Stimulated activated effector memory CD8-positive, alpha-beta T cell treated with anti-CD3 and anti-CD28 coated beads, Interleukin-12 subunit alpha, Interleukin-12 subunit beta, amount 100 ng/mL, for 72 hours (primary cell): ENCODE measurements at regions not wholly inside any gene's neighbourhood (a gene's known extent, or its start where the extent isn't known, plus 50 kb on each side); places are given as distances from the start of the nearest gene placed in this dataset.

Experiments used
- ATAC-seq: fragments of 150-1000 bp; cut with Tn5 transposase; 2 replicates; pipeline ENCODE4 v1.10.0; 2021
- DNase-seq, 2 donors: peaks; one replicate each; pipeline ENCODE4 v3.0.0; 2021 to 2022; ENCODE audit warnings: low spot score in 2 of 2
- H3K27ac Mint-ChIP-seq: one replicate; pipeline ENCODE4 v1.8.0; 2022; ENCODE audit warnings: mild to moderate bottlenecking, mixed read lengths
- H3K36me3 Mint-ChIP-seq: one replicate; pipeline ENCODE4 v1.8.0; 2022; ENCODE audit warnings: mild to moderate bottlenecking, mixed read lengths
- H3K4me1 Mint-ChIP-seq: one replicate; pipeline ENCODE4 v1.8.0; 2022; ENCODE audit warnings: mixed read lengths
- H3K4me3 Mint-ChIP-seq: one replicate; pipeline ENCODE4 v1.8.0; 2022; ENCODE audit warnings: mild to moderate bottlenecking, mixed read lengths
- H3K9me3 Mint-ChIP-seq: one replicate; pipeline ENCODE4 v1.8.0; 2022; ENCODE audit warnings: mixed read lengths

DNA sequence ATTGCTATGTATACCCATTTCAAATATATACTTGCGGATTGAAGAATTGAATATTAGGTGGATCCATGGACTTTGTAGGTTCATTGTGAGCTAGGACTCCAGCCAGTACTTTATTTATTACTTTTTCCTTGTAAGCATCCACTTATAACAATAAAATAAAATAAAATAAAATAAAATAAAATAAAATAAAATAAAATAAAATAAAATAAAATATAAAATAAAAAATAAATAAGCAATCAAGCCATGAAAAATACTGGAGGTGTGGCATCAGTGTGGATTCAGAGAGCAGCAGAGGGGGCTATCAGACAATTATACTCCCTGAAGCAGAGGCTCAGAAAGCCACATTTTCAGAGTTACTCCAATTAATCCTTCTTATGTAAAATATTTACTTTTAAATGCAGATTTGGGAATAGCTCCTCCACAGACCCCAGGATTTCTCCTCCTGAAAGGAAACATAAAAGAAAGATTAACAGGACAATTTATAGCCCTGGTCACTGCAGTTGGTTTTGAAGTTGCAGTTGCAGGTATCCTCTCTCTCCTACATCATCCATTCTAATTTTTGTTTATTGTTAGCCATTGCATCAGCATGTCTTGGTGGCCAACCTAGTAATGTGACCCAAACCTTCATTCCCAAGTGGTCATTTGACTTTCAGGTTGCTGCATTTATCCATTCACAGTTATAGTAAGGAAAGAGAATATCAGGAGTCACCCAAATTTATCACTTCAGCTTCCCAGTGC is 2025.2 kb upstream of the IGFBP7 start:
- Mint-ChIP-seq H3K9me3 (peaks cover 18% of the 10 kb centered on the region), H3K36me3 (no peaks in the 10 kb centered on the region), H3K27ac (no peak overlapping the region), H3K4me3 (no peak overlapping the region), H3K4me1 (no peaks in the 10 kb centered on the region)
- no peak for ATAC-seq
- DNase-seq: no peak

DNA sequence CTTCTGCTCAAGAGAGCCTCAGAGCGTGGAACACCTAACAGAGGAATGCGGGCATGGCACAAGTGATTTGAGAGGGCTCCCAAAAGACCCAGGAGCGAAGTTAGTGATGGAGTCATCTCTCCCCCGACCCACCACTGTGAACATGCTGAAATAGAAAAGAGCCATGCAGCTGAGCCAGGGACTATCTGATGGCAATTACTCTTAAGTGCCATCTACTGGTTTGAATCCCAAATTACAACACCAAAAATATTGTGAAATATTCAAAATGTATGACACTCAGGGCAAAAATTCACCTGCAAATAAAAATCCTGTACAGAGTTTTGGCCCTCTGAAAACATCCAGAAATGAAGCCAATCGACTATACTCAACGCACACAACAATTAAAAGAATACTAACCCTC is 2038.9 kb upstream of the ADGRL3 start:
- no peak overlapping the region for H3K4me3 Mint-ChIP-seq
- ATAC-seq: no peak
- DNase-seq: no peak
- H3K27ac Mint-ChIP-seq: no peak overlapping the region
- no peaks in the 10 kb centered on the region for H3K4me1 Mint-ChIP-seq
- H3K9me3 Mint-ChIP-seq: peaks cover 29% of the 10 kb centered on the region
- H3K36me3 Mint-ChIP-seq: no peaks in the 10 kb centered on the region

DNA sequence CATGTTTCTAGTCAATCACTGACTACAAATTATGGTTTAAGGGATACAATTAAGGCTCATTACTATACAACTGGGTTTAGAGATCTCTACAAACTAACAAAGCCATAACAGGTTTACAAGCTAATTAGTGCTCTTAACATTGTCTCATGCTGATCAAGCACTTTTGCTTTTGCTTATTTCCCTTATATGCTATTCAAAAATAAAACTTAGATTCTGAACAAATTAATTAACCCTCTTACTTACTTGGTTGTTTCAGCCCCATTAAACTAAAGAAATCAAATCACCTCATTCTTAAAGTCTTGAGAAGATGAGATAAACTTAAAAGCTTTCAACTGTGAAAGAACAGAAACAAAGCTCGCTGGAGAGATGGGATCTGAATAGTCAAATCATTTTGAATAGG is 2024.5 kb upstream of the ADGRL3 start:
- ATAC-seq (no peak), DNase-seq (no peak)
- Mint-ChIP-seq H3K27ac (no peak overlapping the region), H3K36me3 (no peaks in the 10 kb centered on the region), H3K4me3 (no peak overlapping the region), H3K4me1 (no peaks in the 10 kb centered on the region), H3K9me3 (peaks cover 13% of the 10 kb centered on the region)

DNA sequence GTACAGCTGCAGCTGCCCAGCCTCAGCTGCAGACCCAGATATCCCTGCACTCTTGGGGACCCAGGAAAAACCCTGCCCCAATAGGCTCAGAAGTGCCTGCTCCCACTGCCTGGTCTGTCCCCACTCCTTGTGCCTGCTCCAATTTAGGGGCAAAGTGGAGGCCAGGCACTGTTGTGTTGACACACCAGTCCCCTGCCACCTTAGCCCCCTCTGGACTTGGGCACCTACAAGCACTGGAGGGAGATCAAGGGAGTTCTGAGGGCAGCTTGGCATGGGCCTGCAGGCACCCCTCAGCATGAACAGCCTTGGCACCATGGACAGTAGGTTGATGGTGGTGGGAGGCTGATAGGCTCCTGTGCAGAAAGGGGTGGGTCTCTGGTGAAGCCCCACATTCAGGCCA is 2020.8 kb upstream of the ADGRL3 start:
- no peaks in the 10 kb centered on the region for H3K36me3 Mint-ChIP-seq
- no peak for DNase-seq
- H3K9me3 Mint-ChIP-seq: peaks cover 12% of the 10 kb centered on the region
- no peak for ATAC-seq
- H3K4me1 Mint-ChIP-seq: no peaks in the 10 kb centered on the region
- no peak overlapping the region for H3K27ac Mint-ChIP-seq
- H3K4me3 Mint-ChIP-seq: no peak overlapping the region

DNA sequence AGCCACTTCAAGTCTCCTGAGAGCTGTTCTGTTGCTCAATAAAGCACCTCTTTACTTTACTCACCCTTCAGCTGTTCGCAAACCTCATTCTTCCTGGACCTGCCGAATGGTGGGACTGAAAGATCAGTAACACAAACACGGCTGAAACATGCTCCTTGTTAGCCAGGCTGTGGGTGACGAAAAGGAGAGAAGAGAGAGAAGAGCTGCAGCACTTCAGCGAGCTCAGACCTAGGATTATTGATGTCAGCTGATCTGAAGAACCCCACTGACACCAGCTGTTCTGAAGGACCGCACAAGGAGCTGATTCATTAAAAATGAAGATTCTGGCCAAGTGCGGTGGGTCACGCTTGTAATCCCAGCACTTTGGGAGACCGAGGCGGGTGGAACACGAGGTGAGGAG is 2020.0 kb upstream of the ADGRL3 start:
- DNase-seq (no peak), ATAC-seq (no peak)
- no peaks in the 10 kb centered on the region for H3K36me3 Mint-ChIP-seq
- H3K27ac Mint-ChIP-seq: no peak overlapping the region
- H3K4me1 Mint-ChIP-seq: no peaks in the 10 kb centered on the region
- H3K4me3 Mint-ChIP-seq: no peak overlapping the region
- peaks cover 11% of the 10 kb centered on the region for H3K9me3 Mint-ChIP-seq

DNA sequence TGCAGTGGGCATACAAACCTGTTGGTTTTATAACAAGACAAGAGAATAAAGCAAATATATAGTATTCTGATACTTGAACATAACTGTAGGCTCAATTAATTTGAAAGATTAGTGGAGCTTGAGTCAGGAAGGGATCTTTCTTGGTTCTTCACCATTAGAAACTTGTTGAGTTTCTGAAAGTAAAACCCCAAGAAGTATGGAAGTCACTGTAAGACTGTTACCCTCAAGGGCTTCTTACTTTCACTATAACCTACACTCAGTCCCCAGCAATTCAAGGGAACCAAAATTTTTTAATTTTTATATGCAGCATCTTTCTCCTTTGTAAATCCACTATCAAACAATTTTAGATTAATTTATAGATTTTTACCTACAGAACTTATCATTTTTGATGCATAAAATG is 2019.2 kb upstream of the ADGRL3 start:
- DNase-seq (no peak), ATAC-seq (no peak)
- no peak overlapping the region for H3K4me3 Mint-ChIP-seq
- no peak overlapping the region for H3K27ac Mint-ChIP-seq
- H3K4me1 Mint-ChIP-seq: no peaks in the 10 kb centered on the region
- H3K9me3 Mint-ChIP-seq: peaks cover 11% of the 10 kb centered on the region
- H3K36me3 Mint-ChIP-seq: no peaks in the 10 kb centered on the region

DNA sequence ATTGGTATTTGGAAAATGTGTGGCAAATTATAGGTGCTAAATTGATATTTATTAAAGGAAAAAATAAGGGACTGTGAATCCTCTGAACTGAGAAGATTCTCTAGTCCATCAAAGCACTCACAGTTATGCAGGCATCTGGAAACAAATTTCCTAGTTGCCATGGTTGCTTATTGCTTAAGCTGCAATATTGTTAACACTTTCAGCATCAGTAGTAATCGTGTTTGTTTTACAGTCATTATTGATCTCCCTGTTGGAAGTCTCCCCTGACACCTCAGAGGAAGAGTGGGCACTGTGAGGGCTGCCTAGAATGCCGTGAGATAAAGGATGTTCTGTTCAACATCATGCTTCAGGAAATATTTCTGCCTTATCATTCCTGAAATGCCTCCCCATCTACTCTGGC is 2004.3 kb upstream of the ADGRL3 start:
- ATAC-seq (no peak), DNase-seq (no peak)
- Mint-ChIP-seq H3K27ac (no peak overlapping the region), H3K4me1 (no peaks in the 10 kb centered on the region), H3K9me3 (peaks cover 19% of the 10 kb centered on the region), H3K36me3 (no peaks in the 10 kb centered on the region), H3K4me3 (no peak overlapping the region)

DNA sequence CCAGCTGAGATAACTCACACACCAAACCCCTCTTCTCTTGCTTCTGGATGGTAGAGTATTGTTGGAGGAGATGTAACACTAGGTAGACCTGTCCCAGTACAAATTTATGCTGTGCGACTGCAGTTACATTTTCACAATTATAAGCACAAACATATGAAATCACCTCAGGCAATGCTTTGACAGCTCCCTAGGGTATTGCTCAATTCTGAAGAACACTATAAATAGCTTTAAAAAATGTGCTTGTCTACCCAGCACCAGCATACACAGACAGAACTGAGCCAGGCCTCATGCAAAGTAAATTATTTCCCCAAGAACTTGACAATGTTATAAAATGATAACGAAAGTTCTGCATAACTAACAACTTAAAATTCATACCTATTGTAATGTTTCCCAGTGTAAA is 1999.1 kb upstream of the ADGRL3 start:
- no peak for ATAC-seq
- H3K36me3 Mint-ChIP-seq: no peaks in the 10 kb centered on the region
- H3K9me3 Mint-ChIP-seq: peaks cover 18% of the 10 kb centered on the region
- H3K4me3 Mint-ChIP-seq: no peak overlapping the region
- no peak overlapping the region for H3K27ac Mint-ChIP-seq
- DNase-seq: no peak
- no peaks in the 10 kb centered on the region for H3K4me1 Mint-ChIP-seq

DNA sequence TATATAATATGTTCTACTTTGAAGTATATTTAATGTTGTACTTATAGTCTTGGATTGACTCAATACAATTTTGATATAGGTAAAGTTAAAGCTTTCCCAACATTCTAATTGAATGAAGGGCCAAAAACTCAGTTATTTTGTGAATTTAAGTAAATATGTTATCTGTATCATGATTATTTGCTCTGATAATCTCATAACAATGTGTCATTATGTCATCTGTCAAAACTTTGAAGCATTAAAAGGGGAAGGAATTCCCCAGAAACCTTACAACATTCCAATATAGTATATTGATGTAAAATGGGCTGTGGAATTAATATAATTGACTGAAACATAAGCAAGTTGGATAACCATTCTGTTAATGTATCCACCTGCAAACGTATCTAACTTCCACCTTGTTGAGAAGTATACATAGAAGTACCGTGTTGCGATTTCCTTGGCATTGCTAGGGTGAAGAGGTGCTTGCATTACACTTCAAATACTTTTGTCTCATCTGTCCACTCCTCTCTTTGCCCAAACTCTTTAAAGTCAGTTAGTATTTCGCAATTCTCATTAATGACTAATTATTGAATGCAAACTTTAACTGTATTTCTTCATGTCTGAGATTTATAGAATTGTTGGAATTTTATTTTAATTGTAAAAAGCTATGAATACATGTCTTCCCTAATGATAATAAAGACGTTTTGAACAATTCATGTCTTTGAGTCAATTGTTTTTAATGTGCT is 1982.1 kb upstream of the ADGRL3 start:
- no peak overlapping the region for H3K27ac Mint-ChIP-seq
- ATAC-seq (no peak), DNase-seq (no peak)
- H3K36me3 Mint-ChIP-seq: no peaks in the 10 kb centered on the region
- H3K4me3 Mint-ChIP-seq: no peak overlapping the region
- H3K9me3 Mint-ChIP-seq: peaks cover 26% of the 10 kb centered on the region
- H3K4me1 Mint-ChIP-seq: no peaks in the 10 kb centered on the region

DNA sequence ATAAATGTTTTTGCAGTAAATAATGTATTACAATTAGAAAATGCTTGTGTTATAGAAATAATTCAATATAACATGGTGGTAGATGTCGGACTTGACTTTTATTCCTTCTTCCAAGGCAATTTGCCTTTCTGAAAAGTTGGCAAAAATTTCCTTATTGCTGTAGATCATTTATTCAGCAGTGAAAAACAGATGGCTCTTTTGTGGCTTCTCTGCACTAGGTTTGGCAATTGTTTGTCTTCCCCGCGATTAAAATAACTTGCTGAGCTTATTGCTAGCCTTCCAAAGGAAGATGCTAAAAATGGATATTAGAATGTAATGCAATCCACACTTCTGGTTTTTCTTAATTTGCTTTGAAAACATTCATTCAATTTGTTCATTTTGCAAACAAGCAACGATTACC is 1977.9 kb upstream of the ADGRL3 start:
- Mint-ChIP-seq H3K9me3 (peaks cover 26% of the 10 kb centered on the region), H3K36me3 (no peaks in the 10 kb centered on the region), H3K4me1 (no peaks in the 10 kb centered on the region), H3K27ac (no peak overlapping the region), H3K4me3 (no peak overlapping the region)
- DNase-seq (no peak), ATAC-seq (no peak)

DNA sequence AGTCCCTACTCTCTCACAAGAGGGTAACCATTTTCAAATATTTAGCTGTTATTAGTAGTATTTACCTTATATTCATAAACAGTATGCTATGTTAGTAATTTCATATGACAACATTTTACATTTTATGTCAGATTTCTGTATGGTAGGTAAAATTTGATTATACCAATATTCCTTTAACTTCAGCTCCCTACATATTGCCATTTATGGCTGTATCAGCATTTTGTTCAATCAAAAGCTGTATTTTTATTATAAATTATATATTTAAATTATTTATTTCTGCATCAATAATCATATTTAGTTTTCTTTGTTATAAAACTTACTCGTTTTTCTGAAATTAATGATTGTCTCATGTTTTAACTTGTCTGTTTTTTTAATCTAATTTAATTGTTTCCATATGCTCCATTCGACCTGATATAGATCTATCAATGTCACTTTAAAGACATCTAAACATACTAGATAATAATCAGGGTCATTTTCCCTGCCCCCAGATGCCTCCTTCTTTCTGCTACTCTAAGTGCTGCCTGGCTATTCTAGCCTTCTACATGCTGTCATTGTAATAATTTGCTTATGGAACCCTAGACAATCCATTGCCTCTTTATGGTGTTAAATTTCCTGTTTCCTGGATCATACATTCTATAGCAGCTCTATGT is 1976.7 kb upstream of the ADGRL3 start:
- ATAC-seq (no peak), DNase-seq (no peak)
- no peaks in the 10 kb centered on the region for H3K36me3 Mint-ChIP-seq
- H3K4me3 Mint-ChIP-seq: no peak overlapping the region
- H3K4me1 Mint-ChIP-seq: no peaks in the 10 kb centered on the region
- H3K27ac Mint-ChIP-seq: no peak overlapping the region
- H3K9me3 Mint-ChIP-seq: peaks cover 29% of the 10 kb centered on the region

DNA sequence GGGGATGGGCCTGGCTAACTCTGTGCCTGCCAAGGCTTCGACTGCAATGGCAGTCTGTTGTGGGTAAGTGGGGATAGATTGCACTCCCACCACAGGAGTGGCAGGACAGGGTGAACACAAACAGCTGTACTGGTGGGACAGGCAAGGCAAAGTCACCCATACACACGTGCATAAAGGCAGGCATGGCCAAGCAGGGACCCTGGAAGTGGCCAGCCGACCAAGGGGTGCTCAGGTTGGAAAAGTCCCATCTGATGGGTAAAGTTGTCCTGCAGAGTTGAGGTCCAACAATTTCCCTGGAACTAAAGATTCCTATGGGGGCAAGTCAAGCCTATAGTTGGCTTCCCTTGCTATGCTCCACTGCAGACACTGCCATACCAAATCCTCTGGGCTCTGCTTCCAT is 1961.9 kb upstream of the ADGRL3 start:
- H3K9me3 Mint-ChIP-seq: peaks cover 37% of the 10 kb centered on the region
- no peaks in the 10 kb centered on the region for H3K4me1 Mint-ChIP-seq
- ATAC-seq: no peak
- H3K27ac Mint-ChIP-seq: no peak overlapping the region
- no peaks in the 10 kb centered on the region for H3K36me3 Mint-ChIP-seq
- no peak for DNase-seq
- no peak overlapping the region for H3K4me3 Mint-ChIP-seq

DNA sequence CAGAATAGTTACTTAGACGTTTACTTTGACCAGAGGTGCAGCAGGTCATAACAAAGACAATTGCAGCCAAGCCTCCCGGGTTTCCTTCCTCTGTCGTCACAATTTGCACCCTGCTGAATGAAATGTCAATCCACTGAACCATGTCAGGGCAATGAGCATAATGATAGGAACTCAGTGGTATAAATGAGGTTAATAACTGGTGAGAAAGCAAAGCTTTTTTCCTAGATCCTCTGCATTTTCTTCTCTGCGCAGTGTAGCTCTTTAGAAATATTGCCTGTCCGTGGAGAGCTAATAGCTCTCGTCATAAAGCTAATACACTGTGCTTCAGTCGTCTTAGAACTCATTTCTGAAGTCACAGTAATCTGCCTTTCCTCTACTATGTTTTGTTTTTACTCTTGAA is 1960.1 kb upstream of the ADGRL3 start:
- ATAC-seq (no peak), DNase-seq (no peak)
- peaks cover 32% of the 10 kb centered on the region for H3K9me3 Mint-ChIP-seq
- no peak overlapping the region for H3K27ac Mint-ChIP-seq
- no peaks in the 10 kb centered on the region for H3K4me1 Mint-ChIP-seq
- no peaks in the 10 kb centered on the region for H3K36me3 Mint-ChIP-seq
- no peak overlapping the region for H3K4me3 Mint-ChIP-seq

DNA sequence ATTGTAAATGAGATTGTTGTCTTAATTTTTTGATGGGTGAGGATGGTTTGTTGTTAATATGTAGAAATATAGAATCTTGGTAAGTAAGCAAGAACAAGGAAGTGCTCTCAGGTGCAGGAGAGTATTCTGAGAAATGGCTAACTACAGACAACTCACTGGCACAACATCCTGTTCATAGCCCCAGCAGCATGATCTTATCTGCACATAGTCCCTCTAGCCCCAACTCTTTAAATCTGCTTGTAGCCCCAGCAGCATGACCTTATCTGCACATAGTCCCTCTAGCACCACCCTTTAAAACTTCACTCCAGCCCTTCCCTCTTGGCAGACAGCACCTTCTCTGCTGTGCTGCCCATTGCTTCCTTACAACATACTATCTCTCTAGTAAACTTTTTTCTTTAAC is 1957.1 kb upstream of the ADGRL3 start:
- ATAC-seq (no peak), DNase-seq (no peak)
- Mint-ChIP-seq H3K9me3 (peaks cover 25% of the 10 kb centered on the region), H3K36me3 (no peaks in the 10 kb centered on the region), H3K4me3 (no peak overlapping the region), H3K4me1 (no peaks in the 10 kb centered on the region), H3K27ac (no peak overlapping the region)

DNA sequence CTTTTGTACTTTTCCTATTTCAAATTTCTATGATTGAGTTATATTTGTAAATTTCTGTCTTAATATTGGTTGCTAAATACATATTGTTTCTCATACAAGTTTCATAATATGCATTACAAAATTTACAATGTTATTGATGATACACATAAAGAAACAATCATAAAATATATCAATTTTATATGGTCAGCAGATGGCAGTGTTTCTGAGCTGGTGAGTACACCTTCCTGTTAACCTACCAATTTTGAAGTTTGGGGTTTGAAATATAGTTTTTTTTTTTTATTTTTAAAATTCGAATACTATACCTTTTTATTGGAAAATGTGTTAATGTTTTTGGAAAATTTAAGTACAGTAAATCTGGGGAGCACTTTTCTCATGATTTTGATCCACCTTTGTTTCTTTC is 1953.1 kb upstream of the ADGRL3 start:
- ATAC-seq (no peak), DNase-seq (no peak)
- Mint-ChIP-seq H3K36me3 (no peaks in the 10 kb centered on the region), H3K4me1 (no peaks in the 10 kb centered on the region), H3K4me3 (no peak overlapping the region), H3K27ac (no peak overlapping the region), H3K9me3 (peaks cover 11% of the 10 kb centered on the region)

DNA sequence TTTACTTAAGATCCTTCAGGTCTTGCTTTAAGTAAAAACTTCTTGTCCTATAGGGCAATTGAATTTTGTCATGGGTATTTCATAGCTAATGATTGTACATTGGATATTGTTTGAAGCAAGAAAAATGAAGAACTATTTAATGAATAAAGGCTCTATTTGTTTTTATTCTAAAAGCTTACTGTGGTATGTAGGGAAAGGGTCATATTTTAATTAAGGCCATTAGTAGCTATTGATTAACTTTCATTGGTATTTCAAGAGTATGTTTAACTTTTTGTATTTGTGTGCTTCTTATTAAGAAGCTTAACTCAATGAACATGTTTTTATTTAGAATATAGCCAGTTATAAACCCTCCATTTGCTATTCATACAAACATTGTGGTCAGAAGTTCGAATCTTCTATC is 1951.8 kb upstream of the ADGRL3 start:
- Mint-ChIP-seq H3K9me3 (peaks cover 11% of the 10 kb centered on the region), H3K4me3 (no peak overlapping the region), H3K36me3 (no peaks in the 10 kb centered on the region), H3K27ac (no peak overlapping the region), H3K4me1 (no peaks in the 10 kb centered on the region)
- no peak for DNase-seq
- no peak for ATAC-seq
